ENCODE measurements at regions not wholly inside any gene's neighbourhood (a gene's known extent, or its start where the extent isn't known, plus 50 kb on each side); places are given as distances from the start of the nearest gene placed in this dataset.

- no peak for TF ChIP-seq CTCF (IDR thresholded peaks at IDR 0.05; ENCODE audit: poor library complexity)
- TF ChIP-seq EZH2 (IDR thresholded peaks at IDR 0.05; ENCODE audit: borderline replicate concordance): no peak
Observed at GRCh38 chr22:22697377-22698117, 53.1 kb downstream of the GGTLC2 start.

All from hepatocyte (in vitro differentiated cells).